Posterior vena cava (tissue), 2 donors: ENCODE measurements at regions not wholly inside any gene's neighbourhood (a gene's known extent, or its start where the extent isn't known, plus 50 kb on each side); places are given as distances from the start of the nearest gene placed in this dataset.

Experiments used
- DNase-seq: peaks from one replicate; pipeline ENCODE4 v3.0.0-alpha.2; 2020; ENCODE audit warnings: low spot score
- intact Hi-C, 2 donors: fragments of 100-400 bp; cut with DNase I; formaldehyde crosslinking; loops; one replicate each; pipeline versions ENCODE4 v1.14.1 to v1.14.2; 2022 to 2023
- donor health status: DM: yes; HTN: yes; CAD: no.
- donor health status: DM: yes; HTN: yes; CAD: no.

GRCh38 chr4:165711912-165712311, 161.1 kb upstream of the TLL1 start:
- no peak for DNase-seq
- intact Hi-C loops = no loop called here

- intact Hi-C loops = no loop called here
- no peak for DNase-seq
Measured at GRCh38 chr4:165714650-165715049, 158.4 kb upstream of the TLL1 start.

GRCh38 chr4:165715211-165715610, 157.8 kb upstream of the TLL1 start:
- DNase-seq = no peak
- intact Hi-C loops = no loop called here

GRCh38 chr4:165715989-165716388, 157.0 kb upstream of the TLL1 start:
- no peak for DNase-seq
- intact Hi-C loops = no loop called here

- DNase-seq = no peak
- intact Hi-C loops = no loop called here
Measured at GRCh38 chr4:165716472-165716871, 156.6 kb upstream of the TLL1 start.

- intact Hi-C loops = no loop called here
- DNase-seq = no peak
Measured at GRCh38 chr4:165718660-165719059, 154.4 kb upstream of the TLL1 start.

- DNase-seq = no peak
- intact Hi-C loops = no loop called here
Measured at GRCh38 chr4:165720411-165721082, 152.5 kb upstream of the TLL1 start.

- no peak for DNase-seq
- intact Hi-C loops = no loop called here
Measured at GRCh38 chr4:165721815-165722214, 151.2 kb upstream of the TLL1 start.

GRCh38 chr4:165723051-165723795, 149.8 kb upstream of the TLL1 start:
- no peak for DNase-seq
- intact Hi-C loops = no loop called here

- DNase-seq = no peak
- intact Hi-C loops = no loop called here
Measured at GRCh38 chr4:165724786-165725185, 148.3 kb upstream of the TLL1 start.

GRCh38 chr4:165725352-165725751, 147.7 kb upstream of the TLL1 start:
- DNase-seq = no peak
- intact Hi-C loops = no loop called here

- no peak for DNase-seq
- intact Hi-C loops = no loop called here
Measured at GRCh38 chr4:165726831-165727230, 146.2 kb upstream of the TLL1 start.

- DNase-seq = no peak
- intact Hi-C loops = no loop called here
Measured at GRCh38 chr4:165737309-165737972, 135.6 kb upstream of the TLL1 start.

GRCh38 chr4:165738571-165738970, 134.5 kb upstream of the TLL1 start:
- intact Hi-C loops = no loop called here
- no peak for DNase-seq

GRCh38 chr4:165740911-165741310, 132.1 kb upstream of the TLL1 start:
- DNase-seq = no peak
- intact Hi-C loops = no loop called here

GRCh38 chr4:165743422-165743821, 129.6 kb upstream of the TLL1 start:
- no peak for DNase-seq
- intact Hi-C loops = no loop called here

- no peak for DNase-seq
Measured at GRCh38 chr4:165744370-165744769, 128.7 kb upstream of the TLL1 start.

GRCh38 chr4:165748321-165748720, 124.7 kb upstream of the TLL1 start:
- intact Hi-C loops = no loop called here
- DNase-seq = no peak

More at GRCh38 chr4:165744370-165744769, 128.7 kb upstream of the TLL1 start:
- intact Hi-C loops = no loop called here

- intact Hi-C loops = no loop called here
- DNase-seq = no peak
Measured at GRCh38 chr4:165751882-165752281, 121.2 kb upstream of the TLL1 start.

GRCh38 chr4:165754664-165755063, 118.4 kb upstream of the TLL1 start:
- intact Hi-C loops = no loop called here
- no peak for DNase-seq

GRCh38 chr4:165756836-165757235, 116.2 kb upstream of the TLL1 start:
- intact Hi-C loops = no loop called here
- DNase-seq = no peak
